Effector CD8-positive, alpha-beta T cell (primary cell): ENCODE measurements at regions not wholly inside any gene's neighbourhood (a gene's known extent, or its start where the extent isn't known, plus 50 kb on each side); places are given as distances from the start of the nearest gene placed in this dataset.

Experiments
- DNase-seq: peaks from one replicate; lab custom pipeline; 2025; lab: John Stamatoyannopoulos, UW

DNA sequence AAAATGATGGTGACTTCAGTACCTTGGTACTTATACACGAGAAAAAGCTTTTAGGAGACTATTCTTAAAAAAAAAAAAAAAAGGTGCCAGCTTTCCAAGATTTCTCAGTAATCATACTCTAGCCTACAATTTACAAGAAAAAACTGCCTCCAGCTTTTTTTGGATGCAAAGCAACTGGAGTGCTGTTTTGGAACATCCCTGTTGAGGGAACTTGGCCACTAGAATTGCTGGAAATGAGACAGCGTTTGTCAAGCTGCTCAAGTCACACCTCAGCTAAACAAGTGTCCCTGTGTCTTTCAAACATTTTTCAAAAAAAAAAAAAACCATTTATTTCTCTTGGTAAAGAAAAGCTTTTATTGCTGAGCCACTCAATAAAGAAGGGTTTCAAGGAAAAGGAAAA lies 413.1 kb upstream of the ARGLU1 start:
- DNase-seq: no peak

DNA sequence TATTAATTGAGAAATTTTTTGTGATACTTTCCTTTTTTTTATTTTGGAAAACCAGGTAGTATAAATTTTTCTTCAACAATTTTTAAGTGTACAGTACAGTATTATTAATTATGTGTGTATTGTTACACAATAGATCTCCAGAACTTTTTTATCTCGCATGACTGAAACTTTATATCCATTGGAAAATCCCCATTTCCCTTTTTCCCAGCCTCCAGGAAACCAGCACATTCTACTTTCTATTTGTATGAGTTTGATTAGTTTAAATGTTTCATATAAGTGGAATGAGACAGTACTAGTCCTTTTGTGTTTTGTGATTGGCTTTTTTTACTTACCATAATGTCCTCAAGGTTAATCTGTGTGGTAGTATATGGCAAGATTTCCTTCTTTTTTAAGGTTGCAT lies 399.5 kb upstream of the ARGLU1 start:
- DNase-seq: no peak

DNA sequence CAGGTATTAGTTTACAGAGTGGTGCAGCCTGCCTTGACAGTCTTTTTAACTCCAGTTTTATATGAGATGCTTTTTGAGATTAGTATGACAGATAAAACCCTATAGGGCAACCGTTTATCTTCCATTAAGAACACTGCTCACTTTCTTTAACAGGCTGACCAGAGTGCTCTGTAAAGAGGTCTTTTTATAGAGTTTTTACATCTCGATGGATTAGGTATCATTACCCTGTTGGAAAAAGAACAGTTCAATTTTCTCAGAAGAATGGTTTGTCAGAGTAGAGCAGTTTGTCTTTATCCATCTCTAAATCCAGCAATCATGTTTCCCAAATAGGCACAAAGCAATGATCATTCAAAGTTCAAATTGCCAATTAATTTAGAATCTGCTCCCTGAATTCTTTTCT lies 395.2 kb upstream of the ARGLU1 start:
- DNase-seq: no peak

DNA sequence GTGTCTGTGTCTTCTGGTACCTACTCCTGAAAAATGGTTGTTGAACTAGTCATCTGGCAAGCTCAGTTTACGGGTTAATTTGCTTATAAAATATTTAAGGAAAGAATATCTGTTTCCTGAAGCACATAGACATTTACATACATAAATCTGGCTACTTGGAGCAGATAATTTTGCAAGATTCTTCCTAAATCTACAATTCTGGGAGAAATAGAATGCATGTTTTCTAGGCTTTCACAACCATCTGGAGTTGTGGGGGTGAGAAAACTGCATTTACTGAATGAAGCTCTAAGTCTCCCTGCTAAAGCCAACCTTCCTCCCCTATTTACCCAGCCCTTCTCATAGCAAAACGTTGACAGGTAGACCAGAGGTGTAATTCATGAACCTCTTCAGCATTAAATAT lies 393.7 kb upstream of the ARGLU1 start:
- DNase-seq: no peak

DNA sequence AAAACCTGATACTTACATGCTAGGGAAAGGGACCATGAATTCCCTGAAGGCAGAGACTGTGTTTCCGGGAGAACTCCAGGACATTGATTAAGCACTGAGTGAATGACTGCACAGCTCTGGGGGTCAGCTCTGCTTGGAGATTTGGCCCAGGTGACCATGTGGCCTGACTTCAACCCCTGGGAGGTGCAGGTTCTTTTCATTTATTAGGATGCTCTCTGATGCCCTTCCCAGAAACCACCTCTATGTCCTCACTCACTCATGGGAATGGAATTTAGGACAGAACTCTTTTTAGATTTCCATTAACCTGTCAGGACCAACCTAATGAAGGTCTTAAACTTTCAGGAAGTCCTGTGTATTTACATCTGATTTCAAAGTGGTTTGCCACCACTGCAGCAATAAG lies 393.3 kb upstream of the ARGLU1 start:
- DNase-seq: no peak

DNA sequence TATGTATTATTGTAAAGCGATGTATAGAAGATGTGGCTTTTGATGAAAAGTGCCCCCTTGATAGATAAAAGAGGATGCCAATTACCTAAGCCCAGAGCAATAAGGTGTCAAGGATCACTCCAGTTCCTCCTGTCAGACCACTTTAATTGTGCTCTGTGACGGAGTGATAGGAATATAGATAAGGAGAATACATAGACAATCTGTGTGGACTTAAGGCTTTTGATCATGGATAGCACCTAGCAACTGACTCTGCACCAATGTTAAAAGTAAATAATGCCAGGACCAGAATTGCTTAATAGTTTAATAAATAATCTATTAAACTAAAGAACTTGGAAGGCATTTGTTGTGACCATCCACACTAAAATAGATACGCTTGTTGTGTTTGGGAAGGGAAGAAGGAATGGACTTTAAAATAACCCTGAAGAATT lies 390.7 kb upstream of the ARGLU1 start:
- DNase-seq: no peak

DNA sequence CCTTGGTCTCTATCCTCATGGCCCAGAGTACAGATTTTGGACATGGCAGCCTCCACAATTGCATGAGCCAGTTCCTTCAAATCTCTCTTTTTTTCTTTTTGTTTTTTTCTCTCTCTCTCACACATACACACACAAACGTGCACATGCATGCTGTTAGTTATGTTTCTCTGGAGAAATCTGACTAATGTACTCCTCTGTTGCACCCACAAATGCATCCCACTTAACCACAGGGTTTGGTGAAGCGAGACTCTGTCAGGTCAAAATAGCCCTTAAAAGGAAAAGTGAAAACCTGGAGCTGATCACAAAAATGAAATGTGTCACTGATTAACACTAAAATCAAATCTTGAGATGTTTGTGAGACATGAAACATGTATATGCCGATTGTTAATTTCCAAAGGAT lies 374.6 kb upstream of the ARGLU1 start:
- no peak for DNase-seq

DNA sequence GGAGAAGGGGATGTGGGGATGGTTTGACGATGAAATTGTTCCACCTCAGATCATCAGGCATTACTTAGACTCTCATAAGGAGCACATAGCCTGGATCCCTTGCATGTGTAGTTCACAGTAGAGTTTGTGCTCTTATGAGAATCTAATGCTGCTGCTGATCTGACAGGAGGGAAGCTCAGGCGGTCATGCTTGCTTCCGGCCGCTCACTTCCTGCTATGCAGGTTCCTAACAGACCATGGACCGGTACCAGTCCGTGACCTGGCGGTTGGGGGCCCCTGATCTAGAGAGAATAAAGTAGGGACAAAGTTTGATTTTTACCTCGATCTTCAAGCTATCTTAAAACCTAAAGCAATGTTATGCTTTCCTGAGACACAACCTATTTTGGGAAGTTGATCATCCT lies 373.8 kb upstream of the ARGLU1 start:
- DNase-seq: no peak

DNA sequence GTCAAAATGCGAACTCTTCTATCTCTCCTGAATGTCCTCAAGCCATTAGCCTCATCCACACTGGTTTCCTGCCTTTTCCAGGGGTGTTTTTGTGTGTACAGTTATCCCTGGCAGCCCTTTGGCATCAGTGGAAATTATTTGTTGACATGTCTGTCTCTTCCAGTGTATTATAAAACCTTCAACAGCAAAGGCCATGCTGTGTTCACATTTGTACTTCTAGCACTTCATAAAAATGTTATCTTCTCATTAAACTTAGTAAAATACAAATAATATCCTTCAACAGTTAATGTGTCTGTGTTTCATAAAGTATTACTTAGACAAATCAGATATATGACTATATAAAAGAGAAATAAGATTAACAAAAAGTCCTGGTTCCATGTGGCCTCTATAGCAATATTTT lies 359.5 kb upstream of the ARGLU1 start:
- no peak for DNase-seq

DNA sequence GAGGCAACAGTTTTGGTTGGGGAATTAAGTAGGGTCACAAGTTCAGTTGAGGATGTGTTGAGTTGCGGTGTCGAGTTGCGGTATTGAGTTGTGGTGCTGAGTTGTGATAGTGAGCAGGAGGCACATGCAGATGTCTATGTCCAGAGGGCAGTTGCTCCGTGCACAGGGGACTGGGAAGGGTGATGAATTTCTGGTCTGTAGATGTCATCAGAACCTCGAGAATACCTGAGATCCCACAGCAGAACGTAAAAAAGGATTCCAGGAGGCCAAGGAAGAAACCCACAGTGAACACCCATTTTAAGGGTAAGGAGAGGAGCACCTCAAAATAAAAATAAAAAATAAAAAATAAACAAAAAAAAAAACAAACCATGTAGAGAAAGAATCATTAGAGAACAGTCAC lies 354.4 kb upstream of the ARGLU1 start:
- DNase-seq: no peak

DNA sequence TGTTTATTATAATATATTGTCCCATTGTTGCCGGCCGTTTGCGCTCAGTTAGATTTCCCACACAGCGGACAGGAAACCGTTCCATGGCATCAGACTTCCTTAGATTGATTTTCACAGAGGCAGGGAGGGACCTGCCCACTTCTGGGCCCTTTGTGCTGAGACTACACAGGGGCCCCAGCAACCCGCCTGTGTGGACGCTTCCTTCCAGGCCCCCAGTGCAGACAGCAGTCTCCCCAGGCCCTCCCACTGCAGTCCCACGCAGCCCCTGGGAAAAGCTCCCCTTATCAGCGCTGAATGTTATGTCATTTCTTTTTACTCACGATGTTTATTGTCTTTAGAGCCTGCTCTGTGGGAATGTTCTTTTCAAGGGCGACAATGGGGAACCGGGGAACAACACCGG lies 351.7 kb upstream of the ARGLU1 start:
- no peak for DNase-seq

DNA sequence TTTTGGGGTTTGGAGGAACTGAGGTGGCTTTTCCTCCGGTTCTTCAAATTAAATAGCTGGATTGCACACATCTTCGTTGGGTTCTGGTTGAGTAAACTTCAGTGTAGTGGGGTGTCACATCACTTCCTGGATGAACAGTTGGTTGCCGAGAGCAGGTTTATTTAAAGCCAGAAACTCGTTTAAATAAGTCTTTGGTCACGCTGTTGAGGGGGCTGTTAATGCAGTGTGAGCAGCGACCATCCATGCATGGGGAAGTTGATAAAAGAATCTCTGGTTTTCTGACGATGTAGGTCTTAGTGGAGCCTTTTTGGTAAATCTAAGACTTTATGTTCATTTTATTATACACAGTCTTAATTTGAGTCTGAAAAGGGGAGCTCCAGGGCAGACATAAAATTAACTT lies 351.2 kb upstream of the ARGLU1 start:
- no peak for DNase-seq

DNA sequence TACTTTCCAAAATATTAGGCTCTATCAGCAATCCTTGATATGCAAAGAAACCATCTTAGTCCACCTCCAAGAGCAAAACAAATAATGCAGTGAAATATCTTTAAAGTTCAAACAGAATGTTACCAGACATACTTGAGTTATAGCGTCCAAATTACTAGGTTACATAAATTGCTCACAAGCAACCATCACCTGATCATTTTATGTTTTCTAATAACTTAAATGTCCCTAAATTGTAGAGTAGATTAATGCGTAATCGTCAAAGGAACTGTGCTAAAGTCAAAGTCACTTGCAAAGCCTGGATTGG lies 350.6 kb upstream of the ARGLU1 start:
- DNase-seq: no peak

DNA sequence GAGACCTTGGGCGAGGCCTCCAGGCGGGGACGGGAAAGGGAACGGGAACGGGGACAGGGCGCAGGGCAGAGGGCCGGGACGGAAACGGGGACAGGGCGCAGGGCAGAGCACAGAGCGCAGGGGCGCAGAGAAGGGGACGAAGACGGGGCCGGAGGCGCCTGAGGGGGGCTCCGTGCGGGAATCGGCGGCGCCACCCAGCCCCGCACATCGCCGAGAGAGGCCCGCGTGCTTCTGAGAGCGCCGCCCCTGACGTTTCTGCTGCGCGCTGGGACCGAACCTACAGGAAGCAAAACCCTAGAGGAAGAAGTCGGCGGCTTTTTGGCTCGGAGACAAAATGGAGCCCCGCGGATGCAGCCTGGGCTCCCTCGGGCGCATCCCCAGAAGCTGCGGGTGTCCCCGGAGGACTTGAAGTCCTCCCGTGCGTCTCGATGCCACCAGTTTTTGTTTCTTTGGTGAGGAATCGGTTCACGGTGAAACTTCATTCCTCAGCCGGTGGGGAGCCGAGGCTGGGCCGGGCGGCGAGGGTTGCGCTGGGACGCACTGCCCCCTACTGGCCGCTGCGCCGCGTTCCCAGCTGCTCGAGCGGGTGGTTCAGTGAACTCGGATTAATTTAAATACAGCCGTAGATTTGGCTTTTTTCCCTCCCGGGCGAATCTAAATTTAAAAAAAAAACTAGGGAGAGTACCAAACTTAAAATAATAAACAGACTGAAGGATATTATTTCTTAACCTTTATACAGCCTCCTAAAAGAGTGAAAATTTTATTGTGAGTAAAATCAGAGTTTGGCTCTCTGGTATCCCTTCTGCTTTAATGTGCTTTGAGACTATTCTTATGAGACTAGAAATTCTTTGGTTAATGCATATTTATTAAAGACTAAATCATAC lies 350.0 kb upstream of the ARGLU1 start:
- peak; percentile 15 for DNase-seq

DNA sequence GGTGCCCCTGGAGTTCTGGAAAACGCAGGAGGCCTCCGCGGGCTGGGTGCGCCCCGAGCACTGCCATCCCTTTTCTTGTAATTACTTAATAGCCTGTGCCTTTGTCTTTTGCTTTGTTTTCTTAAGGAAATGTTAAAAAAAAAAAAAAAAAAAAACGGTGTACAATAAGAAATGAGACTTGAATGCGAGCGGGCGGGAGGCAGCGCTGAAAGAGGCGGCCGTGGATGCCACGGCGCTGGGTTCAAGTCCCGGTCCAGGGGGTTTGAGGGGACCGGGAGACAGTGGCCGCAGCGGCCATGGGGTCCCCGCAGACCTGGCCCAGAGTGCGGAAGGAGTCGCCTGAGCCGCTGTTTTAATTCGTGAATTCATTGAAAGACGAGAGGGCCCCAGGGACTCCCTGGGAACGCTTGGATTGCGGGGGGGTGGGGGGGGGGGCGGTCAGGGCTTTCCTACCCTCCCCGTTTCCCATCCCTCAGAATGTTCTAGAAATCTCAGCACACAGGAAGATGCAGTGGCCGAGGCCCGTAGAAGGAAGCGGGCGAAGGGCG lies 349.2 kb upstream of the ARGLU1 start:
- no peak for DNase-seq

DNA sequence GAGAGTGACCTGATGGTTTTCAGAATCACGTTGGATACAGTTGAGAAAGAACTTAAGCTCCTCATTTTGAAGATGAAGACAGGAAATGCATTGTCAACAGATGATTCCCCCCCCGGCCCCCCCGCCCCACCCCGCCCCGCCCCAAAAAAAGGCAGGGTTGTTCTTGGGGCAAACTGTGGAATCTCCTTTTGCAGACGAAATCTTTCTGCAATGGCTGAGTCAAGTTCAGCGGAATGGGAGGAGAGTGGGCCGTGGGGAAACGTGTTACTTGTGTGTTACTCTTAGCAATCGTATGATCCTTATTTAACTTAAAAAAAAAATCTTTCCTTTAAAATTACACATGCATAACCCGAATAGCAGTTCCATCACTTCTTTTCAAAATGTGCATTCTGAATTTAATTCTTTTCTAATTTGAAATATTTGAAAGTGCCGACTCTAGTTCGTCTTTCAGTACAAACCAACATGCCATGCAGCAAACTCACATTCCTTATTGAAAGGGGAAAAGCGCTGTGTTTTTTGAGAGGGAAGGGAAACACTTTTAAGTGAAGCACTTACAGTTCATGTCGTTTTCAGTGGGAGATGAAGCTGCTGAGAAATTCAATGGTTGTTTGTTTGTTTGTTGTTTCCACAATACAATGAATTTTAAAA lies 348.5 kb upstream of the ARGLU1 start:
- DNase-seq: no peak

DNA sequence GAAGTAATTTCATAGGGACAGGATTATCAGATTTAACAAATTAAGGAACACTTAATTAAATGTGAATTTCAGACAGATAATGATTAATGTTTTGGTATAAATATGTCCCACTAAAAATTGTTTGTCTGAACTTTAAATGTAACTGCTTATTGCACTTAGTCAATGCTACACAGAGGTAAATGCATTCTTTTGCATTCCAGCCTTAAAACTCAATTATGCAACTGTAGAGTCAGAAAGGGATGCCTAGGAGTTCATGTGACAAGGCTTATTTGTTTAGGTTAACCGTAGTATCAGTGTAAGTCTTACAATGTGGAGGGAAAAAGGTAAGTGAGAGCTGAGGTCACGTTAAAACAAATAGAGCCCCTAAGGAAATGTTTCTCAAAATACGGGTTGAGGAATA lies 347.2 kb upstream of the ARGLU1 start:
- no peak for DNase-seq

DNA sequence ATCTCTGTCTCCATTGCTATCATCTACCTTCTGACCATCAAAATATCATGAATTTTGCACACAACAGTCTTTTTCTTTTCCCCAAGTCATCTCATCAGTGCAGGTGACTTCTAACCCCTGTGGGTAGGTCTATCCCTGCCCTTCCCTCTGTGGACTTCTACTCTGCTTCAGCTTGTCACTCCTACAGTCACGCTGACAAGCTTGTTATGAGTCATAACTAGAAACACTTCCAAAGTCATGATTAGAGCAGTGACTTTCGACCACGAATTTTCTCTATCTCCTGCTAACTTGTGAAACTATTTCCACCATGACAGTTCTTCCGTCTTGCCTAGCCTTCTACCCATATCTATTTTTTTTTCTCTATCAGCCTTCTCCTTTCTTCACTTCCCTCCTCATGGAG lies 343.7 kb upstream of the ARGLU1 start:
- DNase-seq: no peak

DNA sequence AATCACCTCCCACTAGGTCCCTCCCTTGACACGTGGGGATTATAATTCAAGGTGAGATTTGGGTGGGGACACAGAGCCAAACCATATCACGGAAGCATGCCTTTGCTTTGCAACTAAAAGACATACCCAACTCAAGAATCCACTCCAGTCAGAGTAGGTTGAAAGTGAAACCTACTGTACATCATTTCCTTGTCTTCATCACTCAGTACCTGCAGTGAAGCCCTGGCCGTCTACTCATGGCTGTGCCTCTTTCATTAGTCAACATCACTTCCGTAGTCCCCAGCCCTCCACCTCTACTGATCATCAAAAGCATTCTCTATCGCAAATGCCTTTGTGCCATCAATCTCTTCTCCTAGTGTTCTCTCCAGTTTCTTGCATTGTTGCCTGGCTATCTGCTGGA lies 343.1 kb upstream of the ARGLU1 start:
- no peak for DNase-seq

DNA sequence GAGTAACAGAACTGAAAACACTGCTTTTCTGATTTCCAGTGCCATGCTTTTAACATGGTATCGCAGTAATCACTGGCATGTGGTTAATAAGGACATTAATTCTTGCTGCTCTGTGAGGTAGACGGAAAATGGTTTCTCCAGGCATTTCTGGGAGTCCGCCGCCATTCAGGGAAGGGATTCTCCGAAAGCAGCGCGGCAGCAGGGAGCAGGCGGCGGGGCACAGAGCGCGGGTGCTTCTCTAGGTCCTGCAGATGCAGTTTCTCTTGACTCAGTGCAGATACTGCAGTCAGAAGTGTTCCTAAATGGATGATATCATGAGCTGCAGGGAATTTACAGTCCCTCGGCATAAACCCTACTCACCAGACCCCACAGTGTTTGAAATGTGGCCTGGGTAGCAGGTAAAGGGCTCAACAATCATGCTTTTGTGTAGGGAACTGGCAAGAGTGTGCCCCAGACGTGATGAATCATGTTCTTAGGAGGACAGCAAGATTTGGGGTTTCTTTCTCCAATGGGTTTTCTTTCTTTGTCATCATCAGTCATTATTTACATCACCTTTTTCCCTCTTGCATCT lies 338.6 kb upstream of the ARGLU1 start:
- no peak for DNase-seq

DNA sequence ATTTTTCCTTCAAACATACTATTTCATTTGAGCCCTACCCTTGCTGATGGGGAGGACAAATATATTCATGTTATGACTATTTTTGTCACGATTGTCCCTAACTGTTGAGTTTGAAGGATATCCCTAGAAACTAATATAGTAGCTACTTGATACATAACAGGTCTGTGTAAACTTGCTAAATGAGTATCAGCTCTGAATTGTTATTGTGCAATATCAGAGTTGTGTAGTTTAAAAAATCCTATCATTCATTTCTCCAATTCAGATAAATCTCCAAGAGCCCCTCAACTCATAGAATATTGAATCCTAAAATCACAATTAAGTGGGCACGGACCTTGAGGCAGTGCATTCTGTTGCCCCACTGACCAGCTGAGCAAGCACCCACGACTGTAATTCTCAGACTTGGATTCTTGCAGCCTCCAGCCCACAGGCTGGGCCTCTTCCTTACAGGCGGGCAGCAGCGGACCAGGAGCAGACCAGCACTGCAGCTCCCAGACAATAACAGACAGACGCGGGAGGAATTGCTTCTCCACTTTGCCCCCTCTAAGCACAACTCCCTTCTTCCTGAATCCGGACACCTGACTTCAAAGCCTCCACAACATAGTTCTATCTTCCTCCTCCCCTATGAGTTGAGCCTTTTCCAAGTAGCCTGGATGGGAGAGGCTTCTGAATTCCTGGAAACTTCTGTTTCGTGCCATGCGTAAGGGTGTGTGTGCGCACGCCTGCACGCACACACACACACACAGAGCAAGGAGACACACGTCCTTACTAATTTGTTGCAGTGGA lies 337.6 kb upstream of the ARGLU1 start:
- DNase-seq: no peak

DNA sequence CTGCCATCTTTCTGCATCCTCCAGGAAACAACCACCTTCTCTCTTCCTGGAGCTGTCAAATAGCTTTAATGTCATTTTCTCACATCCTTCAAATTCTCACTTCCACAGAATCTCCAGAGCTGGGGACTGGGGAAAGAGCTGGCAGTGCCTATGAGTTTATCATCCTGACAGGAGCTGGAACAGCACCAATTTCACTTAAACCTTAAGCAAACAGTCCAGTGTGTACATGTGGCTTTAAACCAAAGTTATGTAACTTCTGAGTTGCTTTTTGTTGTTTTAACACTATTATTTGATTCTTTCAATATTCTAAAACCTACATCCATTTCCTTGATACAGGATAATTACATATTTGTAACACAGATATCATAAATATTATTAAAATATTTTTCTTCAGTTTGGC lies 331.5 kb upstream of the ARGLU1 start:
- DNase-seq: no peak
